Progenitor cell of endocrine pancreas (in vitro differentiated cells): ENCODE measurements at regions not wholly inside any gene's neighbourhood (a gene's known extent, or its start where the extent isn't known, plus 50 kb on each side); places are given as distances from the start of the nearest gene placed in this dataset.

Experiments
- DNase-seq: peaks from one replicate; pipeline ENCODE4 v3.0.0; 2021; ENCODE audit warnings: low spot score; ENCODE audit not compliant: unreplicated experiment
- H3K27ac Mint-ChIP-seq: 2 replicates; pipeline ENCODE4 v1.8.0; 2021; ENCODE audit warnings: mild to moderate bottlenecking, moderate library complexity, mixed read lengths
- H3K27me3 Mint-ChIP-seq: 2 replicates; pipeline ENCODE4 v1.8.0; 2021; ENCODE audit warnings: mixed read lengths
- H3K36me3 Mint-ChIP-seq: 2 replicates; pipeline ENCODE4 v1.8.0; 2022; ENCODE audit warnings: mixed read lengths; ENCODE audit not compliant: insufficient read depth
- H3K4me1 Mint-ChIP-seq: 2 replicates; pipeline ENCODE4 v1.8.0; 2021; ENCODE audit warnings: low read depth, mixed read lengths
- H3K4me3 Mint-ChIP-seq: 2 replicates; pipeline ENCODE4 v1.8.0; 2021; ENCODE audit warnings: low read depth, mild to moderate bottlenecking, moderate library complexity, mixed read lengths
- H3K9me3 Mint-ChIP-seq: 2 replicates; pipeline ENCODE4 v1.8.0; 2021; ENCODE audit warnings: low read depth, mixed read lengths
- CTCF ChIP-seq: fragments of 200-600 bp; sonication (generic); IDR thresholded peaks from one replicate; pipeline ENCODE4 v1.5.0; 2021; ENCODE audit warnings: antibody characterized with exemption, mild to moderate bottlenecking; ENCODE audit not compliant: unreplicated experiment

GRCh38 chr5:87746341-87746740, 333.6 kb upstream of the CCNH start:
- Mint-ChIP-seq H3K27me3 (no peaks in the 10 kb centered on the region), H3K9me3 (no peaks in the 10 kb centered on the region), H3K27ac (no peak overlapping the region), H3K36me3 (no peaks in the 10 kb centered on the region), H3K4me1 (peaks cover 8% of the 10 kb centered on the region), H3K4me3 (no peak overlapping the region)
- no peak for TF ChIP-seq CTCF
- DNase-seq = no peak

- Mint-ChIP-seq H3K27me3 (no peaks in the 10 kb centered on the region), H3K4me1 (peaks cover 8% of the 10 kb centered on the region), H3K27ac (no peak overlapping the region), H3K9me3 (no peaks in the 10 kb centered on the region), H3K36me3 (no peaks in the 10 kb centered on the region), H3K4me3 (no peak overlapping the region)
- TF ChIP-seq CTCF = no peak
- no peak for DNase-seq
These were observed 329.2 kb upstream of the CCNH start for GRCh38 chr5:87741881-87742280.

GRCh38 chr5:87735923-87736322, 323.2 kb upstream of the CCNH start:
- Mint-ChIP-seq H3K4me3 (no peak overlapping the region), H3K4me1 (no peaks in the 10 kb centered on the region), H3K27me3 (no peaks in the 10 kb centered on the region), H3K9me3 (no peaks in the 10 kb centered on the region), H3K27ac (no peak overlapping the region), H3K36me3 (no peaks in the 10 kb centered on the region)
- DNase-seq = no peak
- TF ChIP-seq CTCF = no peak

GRCh38 chr5:87733897-87734296, 321.2 kb upstream of the CCNH start:
- Mint-ChIP-seq H3K27me3 (no peaks in the 10 kb centered on the region), H3K9me3 (no peaks in the 10 kb centered on the region)
- no peak for TF ChIP-seq CTCF

GRCh38 chr5:87732875-87733768, 320.4 kb upstream of the CCNH start:
- Mint-ChIP-seq H3K36me3 (no peaks in the 10 kb centered on the region), H3K27ac (no peak overlapping the region), H3K4me1 (no peaks in the 10 kb centered on the region), H3K27me3 (no peaks in the 10 kb centered on the region), H3K9me3 (no peaks in the 10 kb centered on the region), H3K4me3 (no peak overlapping the region)
- DNase-seq = no peak
- TF ChIP-seq CTCF = no peak

More at GRCh38 chr5:87733897-87734296, 321.2 kb upstream of the CCNH start:
- no peak overlapping the region for H3K27ac Mint-ChIP-seq
- DNase-seq = no peak
- H3K4me3 Mint-ChIP-seq = no peak overlapping the region
- no peaks in the 10 kb centered on the region for H3K36me3 Mint-ChIP-seq
- H3K4me1 Mint-ChIP-seq = no peaks in the 10 kb centered on the region
